UCSD-AML1 (cell line): ENCODE measurements at regions not wholly inside any gene's neighbourhood (a gene's known extent, or its start where the extent isn't known, plus 50 kb on each side); places are given as distances from the start of the nearest gene placed in this dataset.
"Not testable (repeated sequence)": the region's sequence is repeated elsewhere in the genome, so short reads cannot be mapped to it uniquely, and the experiment has no call there.

ENCODE experiments used
- DNase-seq: peaks from one replicate; lab custom pipeline; 2025; ENCODE audit not compliant: unreplicated experiment; lab: John Stamatoyannopoulos, UW

DNA sequence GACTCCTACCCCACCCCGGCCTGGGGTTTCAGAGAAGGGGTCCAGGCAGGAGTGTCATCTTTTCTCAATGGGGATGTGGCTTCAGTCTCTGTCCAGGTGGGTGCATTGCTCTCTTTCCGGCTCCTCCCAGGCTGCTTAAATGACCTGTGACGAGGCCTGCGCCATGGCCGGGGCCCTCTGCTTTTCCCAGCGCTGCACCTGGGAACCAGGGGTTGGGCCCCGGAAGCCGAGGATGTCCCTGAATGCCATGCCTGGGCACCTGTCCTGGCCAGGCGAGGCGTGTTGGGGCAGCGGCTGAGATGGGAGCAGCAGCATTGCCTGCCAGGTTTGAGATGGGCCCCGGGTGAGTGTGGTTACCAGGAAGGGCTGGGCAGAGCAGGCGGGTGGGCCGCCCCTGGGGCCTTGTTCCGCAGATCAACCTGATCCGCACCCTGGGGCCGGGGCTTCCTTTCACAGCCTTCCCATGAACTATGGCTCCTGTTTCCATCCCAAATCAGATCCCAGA lies 147.4 kb downstream of the SEC14L1 start:
- no peak for DNase-seq

DNA sequence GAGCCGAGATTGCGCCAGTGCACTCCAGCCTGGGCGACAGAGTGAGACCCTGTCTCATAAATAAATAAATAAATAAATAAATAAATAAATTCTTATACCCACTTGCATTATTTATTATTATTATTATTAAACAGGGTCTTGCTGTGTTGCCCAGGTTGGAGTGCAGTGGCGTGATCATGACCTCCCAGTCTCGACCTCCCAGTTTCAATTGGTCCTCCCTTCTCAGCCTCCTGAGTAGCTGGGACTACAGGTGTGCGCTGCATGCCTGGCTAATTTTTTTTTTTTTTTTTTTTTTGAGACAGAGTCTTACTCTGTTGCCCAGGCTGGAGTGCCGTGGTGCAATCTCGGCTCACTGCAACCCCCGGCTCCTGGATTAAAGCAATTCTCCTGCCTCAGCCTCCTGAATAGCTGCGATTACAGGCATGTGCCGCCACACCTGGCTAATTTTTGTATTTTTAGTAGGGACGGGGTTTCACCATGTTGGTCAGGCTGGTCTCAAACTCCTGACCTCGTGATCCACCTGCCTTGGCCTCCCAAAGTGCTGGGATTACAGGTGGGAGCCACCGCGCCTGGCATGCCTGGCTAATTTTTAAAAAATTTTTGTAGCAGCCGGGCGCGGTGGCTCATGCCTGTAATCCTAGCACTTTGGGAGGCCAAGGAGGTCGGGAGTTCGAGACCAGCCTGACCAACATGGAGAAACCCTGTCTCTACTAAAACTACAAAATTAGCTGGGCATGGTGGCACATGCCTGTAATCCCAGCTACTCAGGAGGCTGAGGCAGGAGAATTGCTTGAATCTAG lies 150.2 kb downstream of the SEC14L1 start:
- not testable (repeated sequence) for DNase-seq

DNA sequence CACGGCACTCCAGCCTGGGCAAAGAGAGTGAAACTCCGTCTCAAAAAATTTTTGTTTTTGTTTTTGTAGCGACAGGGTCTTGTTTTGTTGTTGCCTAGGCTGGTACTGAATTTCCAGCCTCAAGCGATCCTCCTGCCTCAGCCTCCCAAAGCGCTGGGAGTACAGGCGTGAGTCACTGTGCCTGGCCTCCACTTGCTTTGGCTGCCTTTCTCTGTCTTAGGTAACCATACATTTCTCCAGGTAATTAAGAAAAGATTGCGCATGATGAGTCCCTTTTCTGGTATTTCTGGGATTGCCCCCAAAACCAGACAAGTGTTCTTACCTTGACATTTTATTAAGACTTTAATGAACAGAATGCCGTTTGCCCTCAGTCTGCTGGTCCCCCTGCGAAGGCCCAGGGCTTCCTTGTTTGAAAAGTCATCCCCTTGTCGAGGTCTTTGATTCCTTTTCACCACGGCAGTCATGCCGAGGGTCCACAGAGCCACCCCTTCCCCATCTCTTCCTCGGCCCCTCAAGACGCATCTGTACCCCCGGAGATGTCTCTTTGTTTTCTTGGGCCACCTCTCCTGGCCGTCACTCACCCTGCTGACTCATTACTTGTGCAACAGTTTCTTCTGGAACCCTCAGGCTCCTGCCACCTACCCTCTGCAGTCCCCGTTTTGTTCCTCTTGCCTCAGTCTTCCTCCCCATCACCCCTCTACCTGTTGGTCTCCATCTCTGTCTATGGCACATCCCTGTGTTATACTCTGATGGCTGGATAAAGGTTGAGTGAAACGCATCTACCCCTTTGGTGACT lies 151.0 kb downstream of the SEC14L1 start:
- no peak for DNase-seq

DNA sequence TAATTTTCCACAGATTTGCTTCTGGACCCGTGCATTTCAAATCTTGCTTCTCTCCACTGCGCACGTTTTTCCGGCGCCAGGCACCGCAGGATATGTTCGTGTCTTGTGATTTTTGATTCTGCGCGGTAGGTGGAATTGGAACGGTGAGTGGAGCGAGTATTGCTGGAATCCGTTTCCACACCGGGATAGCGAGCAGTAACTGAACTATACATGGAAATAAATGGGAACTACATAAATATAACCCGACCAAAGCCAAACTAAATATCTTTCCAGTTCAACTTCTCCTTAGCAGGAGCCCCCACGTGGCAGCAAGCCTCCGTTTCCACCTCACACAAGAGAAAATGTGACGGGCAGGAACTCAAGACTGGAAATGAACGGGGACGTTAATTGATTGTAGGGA lies 154.0 kb downstream of the SEC14L1 start:
- DNase-seq: no peak

DNA sequence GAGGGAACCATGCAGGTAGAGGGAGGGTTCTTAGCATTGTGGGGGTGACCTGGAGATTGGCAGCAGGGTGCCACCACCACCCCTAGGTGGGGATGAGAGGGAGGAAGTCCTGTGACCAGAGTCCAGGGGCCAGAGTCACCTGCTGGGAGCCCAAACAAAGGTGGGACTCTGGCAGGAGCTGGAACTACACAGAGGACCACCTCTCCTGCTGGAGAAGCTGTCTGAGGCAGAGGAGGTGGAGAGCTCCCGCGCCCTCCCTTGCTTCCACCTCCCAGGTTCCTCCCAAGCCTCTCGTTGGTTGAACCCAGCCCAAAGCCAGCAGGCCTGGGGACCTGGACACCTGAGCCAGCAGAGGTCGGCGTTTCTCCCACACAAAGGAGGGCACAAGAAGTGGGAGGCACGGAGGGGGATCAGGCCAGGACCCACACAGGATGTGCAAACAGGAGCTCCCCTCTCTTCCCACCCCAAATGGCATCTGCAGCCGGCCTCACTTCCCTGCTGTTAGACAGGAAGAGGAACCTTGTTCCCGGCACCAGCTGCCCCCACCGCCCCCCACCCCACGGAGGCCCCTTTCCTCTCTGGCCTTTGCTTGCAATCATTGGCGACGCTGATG lies 154.6 kb downstream of the SEC14L1 start:
- peak; percentile 48 for DNase-seq

DNA sequence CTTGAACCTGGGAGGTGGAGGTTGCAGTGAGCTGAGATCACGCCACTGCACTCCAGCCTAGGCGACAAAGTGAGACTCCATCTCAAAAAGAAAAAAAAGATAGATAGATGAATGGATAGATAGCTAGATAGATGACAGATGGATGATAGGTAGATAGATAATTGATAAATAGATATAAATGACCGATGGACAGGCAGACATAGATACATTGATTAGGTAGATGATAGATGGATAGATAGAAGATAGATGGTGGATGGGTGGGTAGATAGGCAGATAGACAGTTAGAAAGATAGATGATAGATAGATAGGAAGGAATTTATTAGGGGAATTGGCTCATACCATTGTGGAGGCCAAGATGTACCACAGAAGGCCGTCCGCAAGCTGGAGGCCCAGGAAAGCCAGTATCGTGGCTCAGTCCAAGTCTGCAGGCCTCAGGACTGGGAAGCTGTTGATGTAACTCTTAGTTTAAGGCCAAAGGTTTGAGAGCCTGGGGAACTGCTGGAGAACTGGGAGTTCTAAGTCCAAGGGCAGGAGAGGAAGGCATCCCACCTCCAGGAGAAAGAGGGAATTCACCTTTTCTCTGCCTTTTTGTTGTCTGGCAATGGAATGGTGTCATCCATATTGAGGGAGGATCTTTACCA lies 156.1 kb downstream of the SEC14L1 start:
- DNase-seq: no peak

DNA sequence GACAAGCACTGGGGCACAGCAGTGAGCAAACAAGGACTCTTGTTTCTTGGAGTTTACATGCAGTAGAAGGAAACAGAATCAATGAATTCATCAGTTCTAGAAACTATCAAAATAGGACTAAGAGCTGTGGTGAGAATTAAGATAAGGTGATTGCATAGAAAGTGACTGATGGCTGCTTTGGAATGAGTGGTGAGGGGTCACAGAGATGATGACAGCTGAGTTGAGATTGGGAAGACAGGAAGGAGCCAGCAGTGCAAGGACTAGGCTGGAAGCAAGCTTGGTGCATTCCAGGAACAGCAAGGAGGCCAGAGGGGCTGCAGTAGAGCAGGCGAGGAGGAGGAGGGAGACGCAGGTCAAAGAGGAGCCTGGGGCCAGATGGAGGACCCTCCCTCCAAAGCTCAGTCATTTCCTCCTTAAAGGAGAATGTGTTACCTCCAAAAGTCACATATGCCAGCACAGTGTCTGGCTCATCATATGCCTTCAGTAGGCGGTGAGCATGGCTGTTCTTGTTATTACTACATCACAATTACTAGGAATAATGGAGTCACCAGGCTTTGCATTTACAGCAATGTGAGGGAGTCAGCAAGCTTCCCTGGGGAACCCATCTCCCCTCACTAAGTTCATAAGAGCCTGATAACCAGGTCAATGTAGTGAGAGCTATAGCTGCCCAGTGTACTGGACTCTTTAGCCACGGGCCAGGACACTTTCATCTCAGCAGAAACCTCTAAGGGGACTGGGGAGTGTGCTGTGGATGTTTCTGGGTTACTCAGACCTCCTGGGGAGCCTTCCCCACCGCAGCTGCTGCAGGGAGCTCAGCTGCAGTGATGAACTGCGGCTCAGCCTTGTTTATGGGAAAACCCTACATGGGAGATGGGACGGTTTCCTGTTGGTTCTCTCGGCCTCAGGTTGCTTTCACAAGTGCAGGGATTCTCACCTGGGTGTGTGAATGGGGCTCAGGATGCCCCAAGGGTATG lies 157.2 kb downstream of the SEC14L1 start:
- DNase-seq: no peak

DNA sequence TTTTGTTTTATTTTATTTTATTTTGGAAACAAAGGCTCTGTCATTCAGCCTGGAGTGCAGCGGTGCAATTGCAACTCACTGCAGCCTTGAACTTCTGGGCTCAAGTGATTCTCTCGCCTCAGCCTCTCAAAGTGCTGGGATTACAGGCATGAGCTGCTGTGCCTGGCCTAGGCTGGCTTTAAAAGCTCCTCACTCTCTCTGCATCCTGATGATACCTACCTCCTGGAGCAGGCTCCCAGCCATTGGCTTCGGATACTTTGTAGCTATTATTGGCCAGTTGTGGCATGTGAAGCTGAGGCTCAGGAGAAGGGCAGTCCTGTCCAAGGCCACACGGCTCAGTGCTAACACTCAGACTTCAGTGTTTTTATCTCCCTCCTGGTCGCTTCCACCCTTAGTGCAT lies 158.0 kb downstream of the SEC14L1 start:
- DNase-seq: no peak

DNA sequence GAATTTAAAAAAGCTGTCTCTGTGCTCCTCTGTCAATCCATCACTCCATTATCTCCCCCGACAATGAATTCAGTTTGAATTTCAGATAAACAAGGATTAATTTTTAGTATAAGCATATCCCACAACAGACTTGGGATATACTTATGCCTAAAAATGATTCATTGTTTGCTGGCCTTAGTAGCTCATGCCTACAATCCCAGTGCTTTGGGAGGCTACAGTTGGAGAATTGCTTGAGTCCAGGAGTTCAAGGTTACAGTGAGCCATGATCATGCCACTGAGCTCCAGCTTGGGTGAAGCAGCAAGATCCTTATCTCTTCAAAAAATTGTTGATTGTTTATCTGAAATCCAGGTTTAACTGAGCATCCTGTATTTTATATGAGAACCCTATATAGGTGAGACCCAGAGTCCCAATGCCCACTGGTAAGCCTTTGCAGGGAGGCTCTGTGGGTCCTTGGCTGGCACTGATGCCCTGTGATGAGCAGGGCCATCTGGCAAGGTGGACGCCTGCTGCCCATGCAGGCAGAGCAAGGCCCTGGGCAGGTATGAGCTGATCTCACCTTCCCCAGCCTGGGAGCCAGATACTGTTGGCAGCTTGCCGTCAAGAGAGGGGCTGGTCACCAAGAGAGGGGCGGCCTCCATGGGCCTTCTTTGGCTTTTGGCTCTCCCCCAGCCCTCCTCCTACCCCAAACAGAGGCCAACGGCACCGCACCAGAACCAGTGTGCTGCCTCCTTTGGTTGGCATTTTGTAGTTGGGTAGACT lies 158.7 kb downstream of the SEC14L1 start:
- DNase-seq: no peak

DNA sequence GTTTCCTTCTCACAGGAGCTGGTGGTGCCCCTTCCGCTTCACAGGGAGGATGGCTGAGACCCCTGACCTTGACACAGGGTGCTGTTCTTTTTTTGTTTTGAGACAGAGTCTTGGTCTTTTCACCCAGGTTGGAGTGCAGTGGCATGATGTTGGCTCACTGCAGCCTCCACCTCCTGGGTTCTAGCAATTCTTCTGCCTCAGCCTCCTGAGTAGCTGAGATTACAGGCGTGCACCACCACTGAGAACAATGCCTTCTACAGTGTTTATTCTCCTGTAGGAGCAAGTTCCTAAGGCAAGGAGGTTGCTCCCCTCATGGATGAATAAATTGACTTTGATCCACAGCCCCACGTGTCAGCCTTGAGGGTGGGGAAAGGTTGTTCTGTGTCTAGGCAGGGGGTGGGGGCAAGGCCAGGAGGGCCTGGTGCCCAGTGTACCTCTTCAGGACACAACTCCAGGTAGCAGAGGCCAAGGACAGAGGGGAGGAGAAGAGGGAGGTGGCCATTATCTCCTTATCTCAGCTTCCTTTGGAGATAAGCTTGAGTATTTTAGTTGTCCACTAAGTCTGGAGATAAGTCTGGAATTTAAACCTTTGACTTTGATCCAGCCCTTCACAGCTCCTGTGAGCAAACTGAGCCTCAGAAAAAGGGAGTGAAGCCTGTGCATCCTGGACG lies 159.4 kb downstream of the SEC14L1 start:
- DNase-seq: no peak

DNA sequence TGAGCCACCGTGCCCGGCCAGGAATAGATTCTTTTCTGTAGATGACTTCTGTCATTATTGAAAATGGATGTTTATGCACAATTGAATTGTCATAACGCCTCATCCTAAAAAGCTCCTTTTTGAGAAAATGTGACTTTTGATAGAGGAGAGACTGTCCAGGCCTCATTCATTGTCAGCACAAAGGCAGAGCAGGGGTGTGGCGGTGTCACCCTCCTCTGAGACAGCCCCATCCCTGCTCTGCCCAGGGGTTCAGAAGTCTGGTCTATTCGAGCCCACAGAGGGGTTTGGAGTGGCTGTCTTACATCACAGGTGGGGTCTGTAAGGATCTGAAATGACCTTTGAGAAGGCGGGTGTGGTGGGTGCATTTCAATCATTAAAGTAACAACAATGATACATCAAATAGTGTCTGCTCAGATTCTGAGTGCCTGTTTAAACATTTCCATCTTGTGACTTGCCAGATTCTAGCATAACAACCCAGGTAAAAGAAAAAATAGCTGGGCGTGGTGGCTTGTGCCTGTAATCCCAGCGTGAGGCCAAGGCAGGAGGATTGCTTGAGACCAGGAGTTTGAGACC lies 161.0 kb downstream of the SEC14L1 start:
- DNase-seq: no peak

DNA sequence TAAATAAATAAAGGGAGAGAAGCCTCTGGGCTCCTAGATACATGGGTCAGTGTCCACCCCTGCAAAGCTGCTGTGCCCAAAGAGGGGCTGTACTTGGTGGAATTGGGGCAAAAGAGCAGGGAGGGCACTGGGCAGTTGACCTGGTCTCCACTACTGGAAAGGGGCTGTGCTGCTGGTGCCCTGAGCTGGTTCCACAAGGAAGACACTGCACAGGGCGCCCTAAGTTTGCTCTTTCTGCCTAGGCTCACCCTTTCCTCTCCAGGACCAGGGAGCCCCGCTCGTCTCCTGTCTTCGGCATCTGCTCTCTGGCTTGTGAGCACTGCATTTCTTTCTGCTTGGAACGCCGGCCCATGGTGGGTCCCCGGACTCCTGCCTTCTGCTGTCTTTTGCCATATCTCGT lies 161.9 kb downstream of the SEC14L1 start:
- DNase-seq: no peak

DNA sequence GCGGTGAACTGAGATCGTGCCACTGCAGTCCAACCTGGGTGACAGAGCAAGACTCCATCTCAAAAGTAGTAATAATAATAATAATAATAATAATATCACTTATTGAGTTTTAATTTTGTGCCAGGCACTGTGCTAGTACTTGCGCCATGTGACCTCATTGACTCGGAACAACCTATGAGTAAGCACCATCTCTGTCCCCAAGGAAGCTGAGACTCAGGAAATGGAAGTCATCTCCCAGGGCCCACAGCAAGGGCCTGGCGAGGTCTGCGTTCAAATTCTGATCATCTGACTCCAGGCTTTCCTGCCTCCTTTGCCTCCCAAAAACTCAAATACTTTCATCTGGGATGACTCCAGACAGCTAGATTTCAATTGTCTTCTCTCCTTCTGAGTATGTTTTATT lies 162.9 kb downstream of the SEC14L1 start:
- no peak for DNase-seq

DNA sequence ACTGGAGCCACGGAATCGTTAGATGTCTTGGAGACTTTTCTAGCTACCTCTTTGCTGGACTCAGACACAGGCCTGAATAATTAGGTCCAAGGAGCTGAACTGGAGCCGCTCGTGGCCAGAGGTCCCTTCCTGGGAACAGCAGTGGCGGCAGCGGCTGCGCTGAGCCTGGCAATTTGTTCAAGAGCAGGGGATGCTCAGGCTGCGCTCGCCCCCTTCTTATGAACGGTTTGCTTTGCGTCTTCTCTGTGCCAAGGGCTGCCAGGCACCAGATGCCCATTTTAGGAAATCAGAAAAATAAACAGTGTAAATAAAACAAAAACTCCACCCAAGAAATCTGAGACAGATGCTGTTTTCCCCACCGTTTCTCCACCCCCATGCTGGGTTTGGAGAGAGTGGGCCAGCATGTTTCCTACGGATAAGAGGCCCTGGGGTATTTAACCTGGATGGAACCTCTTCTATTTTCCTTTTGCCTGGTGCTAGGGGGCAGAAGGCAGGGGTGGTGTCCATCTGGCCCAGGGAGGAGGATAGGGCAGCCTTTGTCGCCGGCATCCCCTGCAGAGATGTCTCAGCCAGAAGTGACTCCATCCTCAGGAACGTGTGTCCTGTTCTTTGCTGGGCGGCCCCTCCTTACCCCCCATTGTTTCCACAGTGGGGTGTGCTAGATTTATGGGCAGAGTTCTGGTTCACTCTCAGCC lies 163.4 kb downstream of the SEC14L1 start:
- DNase-seq: no peak

DNA sequence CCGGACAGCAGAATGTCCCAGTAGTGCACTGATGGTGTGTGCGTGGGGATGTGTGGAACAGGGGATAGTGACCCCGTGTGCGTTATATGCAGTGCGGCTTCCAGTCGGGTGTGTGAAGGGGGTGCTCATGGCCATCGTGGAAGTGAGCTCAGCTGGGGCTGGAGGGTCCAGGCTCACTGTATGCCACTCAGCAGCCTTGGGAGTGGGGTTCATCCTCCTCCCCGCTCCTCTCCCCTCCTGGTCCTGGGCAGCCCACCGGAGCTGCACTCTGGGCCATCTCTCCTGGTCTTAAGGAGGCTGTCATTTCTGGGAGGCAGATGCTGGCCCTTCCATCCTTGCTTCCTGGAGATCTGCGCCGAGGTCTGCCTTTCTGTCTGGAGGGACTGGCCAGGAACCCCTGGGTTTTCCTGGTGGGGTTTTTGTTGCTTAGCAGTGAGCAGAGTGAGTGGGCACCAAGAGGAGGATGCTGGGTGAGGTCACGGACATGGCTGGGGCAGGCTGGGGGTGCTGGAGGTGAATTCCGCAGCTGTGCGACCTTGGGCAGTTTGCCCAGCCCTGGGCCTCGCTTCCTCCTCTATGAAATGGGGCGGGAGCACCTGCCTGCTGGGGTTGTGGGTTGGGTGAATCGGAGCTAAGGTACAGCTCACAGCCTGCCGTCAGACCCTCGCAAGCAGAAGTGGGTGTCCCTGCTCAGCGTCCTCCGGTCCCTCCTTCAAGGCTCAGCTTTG lies 164.1 kb downstream of the SEC14L1 start:
- no peak for DNase-seq

DNA sequence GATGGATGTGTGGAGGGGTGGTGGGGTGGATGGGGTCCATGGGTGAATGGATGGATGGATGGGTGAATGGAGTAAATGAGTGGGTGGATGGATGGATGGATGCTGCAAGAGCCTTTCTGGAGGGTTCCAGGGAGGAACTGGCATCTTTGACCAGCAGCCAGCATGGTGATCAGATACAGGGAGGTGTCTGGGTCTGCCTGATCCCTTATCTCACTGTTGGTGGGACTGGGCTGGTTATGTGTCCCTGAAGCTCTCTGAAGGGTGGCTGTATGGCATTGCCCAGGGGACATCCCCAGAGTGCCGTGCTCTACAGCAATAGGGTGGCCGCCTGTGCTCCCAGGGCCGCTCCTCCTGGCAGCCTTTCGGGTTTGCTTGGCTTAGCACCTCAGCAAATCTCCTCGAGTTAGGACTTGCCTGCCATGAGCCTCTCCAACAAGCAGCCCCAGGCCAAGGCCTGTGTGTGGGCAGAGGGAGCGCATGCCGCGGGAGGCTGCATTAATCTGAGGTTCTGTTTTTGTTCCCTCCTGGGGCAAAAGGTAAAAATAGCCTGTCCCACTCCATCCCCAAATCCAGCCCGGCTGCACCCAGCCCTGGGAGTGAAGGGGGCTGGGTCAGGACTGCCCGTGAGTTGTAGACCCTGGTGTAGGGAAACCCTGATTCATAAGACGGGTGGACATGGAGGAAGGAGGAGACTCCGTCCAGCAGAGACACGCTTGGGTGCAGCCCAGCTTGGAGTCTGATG lies 165.4 kb downstream of the SEC14L1 start:
- no peak for DNase-seq
